Testis (tissue), 2 donors: ENCODE measurements at regions not wholly inside any gene's neighbourhood (a gene's known extent, or its start where the extent isn't known, plus 50 kb on each side); places are given as distances from the start of the nearest gene placed in this dataset.

Source experiments
- POLR2A ChIP-seq: fragments of 450-650 bp; IDR thresholded peaks from one replicate; pipeline ENCODE4 v1.6.1; 2017; ENCODE audit warnings: antibody characterized with exemption, mild to moderate bottlenecking, moderate library complexity
- TF ChIP-seq, protein P1 (sequence below), 3 experiments: fragments of 450-650 bp in 2 of 3; fragments of 200-600 bp in 1 of 3; sonication (generic) in 1 of 3; IDR thresholded peaks; one replicate each; pipeline ENCODE4 v1.5.1; 2016 to 2019; ENCODE audit warnings: antibody characterized with exemption in 3 of 3, mild to moderate bottlenecking in 2 of 3, moderate library complexity in 1 of 3

DNA sequence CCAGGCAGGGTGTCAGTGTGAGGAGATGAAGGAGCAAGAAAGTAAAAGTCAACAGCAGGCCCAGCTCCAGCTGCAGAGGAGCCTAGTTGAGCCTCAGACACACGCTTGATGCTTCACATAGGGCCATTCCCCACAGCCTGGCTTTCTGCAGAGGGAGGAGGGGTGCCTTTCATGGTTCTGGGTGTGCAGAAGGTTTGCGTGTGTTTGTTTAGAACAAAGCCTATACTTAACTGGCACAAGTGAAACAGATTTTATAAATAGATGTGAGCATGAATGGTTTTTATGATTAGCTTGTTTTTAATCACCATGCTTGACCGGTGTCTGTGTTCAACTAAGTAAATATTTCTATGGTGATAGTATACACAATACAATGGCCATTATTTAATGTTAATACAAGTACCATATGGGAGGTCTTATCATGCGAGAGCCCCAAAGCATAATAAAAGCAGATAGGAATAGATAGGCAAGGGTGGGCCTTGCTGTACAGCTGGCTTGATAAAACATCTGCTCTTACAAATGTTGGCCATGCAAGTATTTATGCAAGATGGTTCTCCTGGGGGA, 290.2 kb downstream of the ETS1 start:
- no peak for TF ChIP-seq POLR2A
- TF ChIP-seq, protein P1, sequence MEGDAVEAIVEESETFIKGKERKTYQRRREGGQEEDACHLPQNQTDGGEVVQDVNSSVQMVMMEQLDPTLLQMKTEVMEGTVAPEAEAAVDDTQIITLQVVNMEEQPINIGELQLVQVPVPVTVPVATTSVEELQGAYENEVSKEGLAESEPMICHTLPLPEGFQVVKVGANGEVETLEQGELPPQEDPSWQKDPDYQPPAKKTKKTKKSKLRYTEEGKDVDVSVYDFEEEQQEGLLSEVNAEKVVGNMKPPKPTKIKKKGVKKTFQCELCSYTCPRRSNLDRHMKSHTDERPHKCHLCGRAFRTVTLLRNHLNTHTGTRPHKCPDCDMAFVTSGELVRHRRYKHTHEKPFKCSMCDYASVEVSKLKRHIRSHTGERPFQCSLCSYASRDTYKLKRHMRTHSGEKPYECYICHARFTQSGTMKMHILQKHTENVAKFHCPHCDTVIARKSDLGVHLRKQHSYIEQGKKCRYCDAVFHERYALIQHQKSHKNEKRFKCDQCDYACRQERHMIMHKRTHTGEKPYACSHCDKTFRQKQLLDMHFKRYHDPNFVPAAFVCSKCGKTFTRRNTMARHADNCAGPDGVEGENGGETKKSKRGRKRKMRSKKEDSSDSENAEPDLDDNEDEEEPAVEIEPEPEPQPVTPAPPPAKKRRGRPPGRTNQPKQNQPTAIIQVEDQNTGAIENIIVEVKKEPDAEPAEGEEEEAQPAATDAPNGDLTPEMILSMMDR (IDR thresholded peaks at IDR 0.05): no peak
